Activated CD4-positive, alpha-beta T cell treated with anti-CD3 and anti-CD28 coated beads for 24 hours (primary cell): ENCODE measurements at regions not wholly inside any gene's neighbourhood (a gene's known extent, or its start where the extent isn't known, plus 50 kb on each side); places are given as distances from the start of the nearest gene placed in this dataset.

ENCODE experiments used
- DNase-seq, 2 donors: peaks; one replicate each; pipeline ENCODE4 v3.0.0-alpha.2; 2020; ENCODE audit warnings: low read depth in 2 of 2

GRCh38 chr11:129291546-129291945, 84.1 kb upstream of the BARX2 start:
- no peak for DNase-seq

- no peak for DNase-seq
These were observed 84.7 kb upstream of the BARX2 start for GRCh38 chr11:129290966-129291365.

- DNase-seq = no peak
These were observed 86.2 kb upstream of the BARX2 start for GRCh38 chr11:129289350-129290040.

DNA sequence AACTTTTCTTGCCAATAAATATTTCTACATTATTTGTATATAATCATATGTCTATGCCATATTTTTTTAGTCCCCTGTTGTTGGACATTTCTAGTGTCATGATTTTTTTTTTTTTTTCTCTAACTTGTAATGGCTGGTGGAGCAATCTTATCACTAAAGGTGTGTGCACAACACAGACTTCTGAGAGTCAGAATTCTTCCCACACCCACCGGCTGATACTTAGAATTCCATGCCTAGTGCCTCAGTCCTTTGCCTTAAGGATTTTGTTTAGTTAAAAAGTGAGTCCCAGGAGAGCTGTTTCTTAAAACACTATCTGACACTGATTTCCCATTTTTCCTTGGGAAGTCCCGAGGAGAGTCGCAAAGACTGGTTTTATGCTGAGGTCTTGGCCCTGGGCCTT, 87.7 kb upstream of the BARX2 start:
- no peak for DNase-seq

GRCh38 chr11:129286813-129287212, 88.8 kb upstream of the BARX2 start:
- DNase-seq = no peak

- DNase-seq = no peak
These were observed 90.3 kb upstream of the BARX2 start for GRCh38 chr11:129285402-129285786.

DNA sequence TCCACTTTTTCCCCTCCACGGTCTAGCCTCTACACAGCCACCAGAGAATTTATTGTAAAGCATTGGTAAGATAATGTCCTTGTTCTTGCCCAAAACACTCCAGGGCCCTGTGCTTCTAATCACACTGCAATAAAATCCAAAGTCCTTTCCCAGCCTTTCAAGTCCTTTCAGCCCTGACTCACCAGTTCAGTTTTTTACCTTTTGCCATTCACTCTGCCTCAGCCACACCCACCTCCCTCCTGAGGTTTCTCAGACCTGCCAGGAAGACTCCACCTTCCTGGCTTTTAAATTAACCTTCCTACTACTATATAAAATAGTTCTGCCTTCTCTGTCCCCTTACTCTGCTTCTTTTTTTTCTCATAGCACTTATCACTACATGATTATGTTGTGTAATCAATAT, 91.0 kb upstream of the ARHGAP32 start:
- no peak for DNase-seq

DNA sequence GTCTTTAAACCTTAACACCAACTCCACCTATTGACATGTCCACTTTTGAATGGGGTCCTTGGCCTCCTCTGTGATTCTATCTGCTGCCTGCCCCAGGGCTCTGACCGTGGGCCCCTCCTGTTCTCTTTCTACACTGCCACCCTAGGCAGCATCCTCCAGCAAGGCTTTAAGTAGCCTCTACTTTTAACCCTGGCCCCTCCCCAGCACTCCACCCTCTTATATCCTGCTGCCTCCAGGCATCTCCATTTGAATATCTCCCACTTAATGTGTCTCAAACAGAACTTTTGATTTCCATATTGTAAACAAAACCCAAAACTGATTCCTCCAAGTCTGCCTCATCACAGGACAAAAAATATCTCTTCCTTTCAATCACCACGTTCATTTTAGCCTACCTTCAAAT, 90.5 kb upstream of the ARHGAP32 start:
- no peak for DNase-seq

DNA sequence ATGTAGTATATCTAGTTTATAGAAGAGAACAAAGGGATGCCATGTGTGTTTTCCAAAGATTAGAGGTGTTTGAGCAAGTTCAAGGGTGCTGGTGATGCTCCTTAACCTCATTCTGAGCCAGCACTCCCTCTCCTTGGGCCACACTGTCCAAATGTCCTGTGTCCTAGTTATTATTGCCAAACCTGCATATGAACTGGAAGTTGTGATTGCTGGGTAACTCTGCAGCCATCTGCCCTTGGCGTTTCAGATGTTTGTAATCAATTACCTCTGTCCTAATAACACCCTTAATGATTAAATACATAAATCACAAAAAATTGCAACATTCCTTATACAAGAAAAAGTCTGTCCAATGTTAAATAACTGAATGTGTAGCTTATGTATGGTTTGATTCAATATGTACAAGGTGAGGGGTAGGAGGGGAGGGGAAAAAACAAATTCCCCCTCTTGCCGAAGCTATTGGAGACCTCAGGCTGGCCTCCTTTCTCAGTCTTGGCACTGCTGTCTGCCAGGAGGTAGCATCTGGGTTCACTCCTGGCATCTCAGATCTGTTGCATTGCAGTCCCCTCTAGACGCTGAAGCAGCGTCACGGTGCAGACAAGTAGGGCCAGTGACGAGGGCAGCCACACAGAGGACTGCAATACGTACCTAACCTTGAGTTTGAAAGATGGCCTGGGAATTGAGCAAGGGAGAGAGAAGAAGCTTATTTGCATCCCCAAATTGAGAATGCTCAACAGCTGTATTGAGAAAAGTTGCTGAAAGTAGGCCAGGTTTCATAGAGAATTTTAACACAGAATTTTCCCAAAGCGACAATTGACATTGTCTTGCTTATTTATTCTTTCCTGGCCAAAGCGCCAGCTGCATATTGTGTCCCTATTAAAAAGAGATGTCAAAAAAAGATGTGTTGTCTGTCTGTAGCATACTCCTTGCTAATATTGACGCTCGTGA, 89.6 kb upstream of the ARHGAP32 start:
- DNase-seq = no peak

- DNase-seq = peak in 1 of 2 donors; percentile 10
These were observed 88.1 kb upstream of the ARHGAP32 start for GRCh38 chr11:129280027-129280811.

DNA sequence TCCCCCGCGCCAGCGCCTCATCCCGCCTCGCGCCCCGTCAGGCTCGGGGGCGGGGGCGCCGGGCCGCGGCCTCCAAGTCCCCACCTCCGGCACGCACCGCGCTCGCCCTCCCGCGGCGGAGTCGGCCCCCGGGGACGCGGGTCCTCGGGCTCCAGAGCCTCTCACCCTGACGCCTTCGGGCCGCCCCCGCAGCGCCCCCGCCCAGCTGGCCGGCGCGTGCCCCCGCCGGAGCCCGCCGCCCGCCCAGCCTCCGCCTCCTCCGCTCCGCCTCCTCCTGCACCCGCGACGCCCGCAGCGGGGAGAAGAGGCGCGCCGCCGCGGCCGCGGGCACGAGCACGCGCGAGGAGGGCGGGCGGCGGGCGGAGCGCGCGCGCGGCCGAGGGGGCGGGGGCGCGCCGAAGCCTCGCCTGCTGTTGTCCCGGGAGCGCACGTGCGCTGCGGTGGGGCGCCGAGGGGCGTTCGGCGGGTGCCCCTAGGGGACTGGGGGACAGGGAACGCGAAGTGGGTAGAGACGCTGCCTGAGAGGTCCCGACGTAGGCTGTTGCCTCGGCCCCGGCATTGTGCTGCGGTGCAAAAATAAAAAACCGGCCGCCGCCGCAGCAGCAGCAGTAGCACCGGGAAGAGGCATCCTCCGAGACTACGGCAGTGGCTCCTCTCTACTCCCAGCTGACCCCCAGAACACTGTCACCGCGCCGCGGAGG, 87.4 kb upstream of the ARHGAP32 start:
- DNase-seq = peak; percentile 38 to 42

DNA sequence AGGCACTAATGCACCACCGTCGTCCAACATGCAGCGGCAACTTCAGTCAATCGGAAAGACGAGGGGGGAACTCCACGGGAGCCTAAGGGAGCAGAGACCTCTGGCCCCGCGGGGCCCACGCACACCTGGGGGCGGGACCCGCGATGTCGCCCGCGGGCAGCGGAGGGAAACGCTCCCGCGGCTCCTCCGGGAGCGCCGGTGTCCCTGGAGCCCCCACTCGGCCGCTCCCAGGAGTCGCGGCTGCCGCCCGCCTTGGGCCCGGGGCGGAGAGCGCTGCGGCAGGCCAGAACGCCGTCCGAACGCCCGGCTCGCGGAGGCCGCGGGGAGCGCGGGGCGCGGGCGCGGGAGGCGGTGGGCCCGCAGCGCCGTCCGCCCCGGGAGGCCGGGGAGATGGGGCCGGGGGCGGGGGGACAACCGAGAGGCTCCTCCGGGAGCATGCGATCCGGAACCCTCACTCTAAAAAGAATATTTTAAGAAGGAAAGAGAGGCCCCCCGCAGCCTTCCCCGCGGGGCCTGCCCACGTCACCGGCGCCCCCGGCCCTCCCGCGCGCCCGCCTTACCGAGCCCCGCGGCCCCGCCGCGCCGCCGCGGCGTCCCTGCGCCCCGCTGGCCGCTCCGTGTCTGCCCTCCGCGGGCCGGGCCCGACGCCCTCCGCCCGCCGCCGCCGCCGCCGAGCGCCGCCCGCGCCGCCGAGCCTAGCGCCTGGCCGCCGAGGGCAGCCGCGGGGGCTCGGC, 86.6 kb upstream of the ARHGAP32 start:
- no peak for DNase-seq

DNA sequence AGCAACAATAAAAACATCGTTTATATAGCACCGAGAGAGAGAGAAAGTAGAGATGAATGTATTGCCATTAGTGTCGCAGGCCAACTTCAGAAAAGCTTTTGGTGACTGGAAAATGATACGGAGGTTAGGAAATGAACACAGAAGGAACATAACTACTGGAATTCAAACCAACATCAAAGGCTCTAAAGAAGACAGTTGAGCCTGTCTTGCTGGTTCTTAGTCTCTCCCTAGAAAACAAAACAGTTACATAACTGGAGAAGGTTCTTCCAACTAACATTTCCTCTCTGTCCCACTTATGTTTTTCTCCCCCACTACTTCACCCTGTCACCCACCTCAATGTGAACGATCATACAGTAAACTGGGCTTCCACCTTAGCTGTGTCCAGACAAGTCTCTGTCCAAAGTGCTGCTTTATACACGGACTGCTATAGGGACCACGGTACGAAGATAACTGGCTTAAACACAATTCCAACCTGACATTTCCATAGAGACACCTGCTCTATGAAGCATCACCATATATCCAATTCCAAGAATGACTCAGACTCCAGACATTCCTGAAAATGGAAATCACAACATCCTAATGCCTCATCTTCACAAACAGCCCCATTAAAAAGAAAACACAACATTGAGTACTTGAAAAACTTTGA, 85.2 kb upstream of the ARHGAP32 start:
- no peak for DNase-seq

DNA sequence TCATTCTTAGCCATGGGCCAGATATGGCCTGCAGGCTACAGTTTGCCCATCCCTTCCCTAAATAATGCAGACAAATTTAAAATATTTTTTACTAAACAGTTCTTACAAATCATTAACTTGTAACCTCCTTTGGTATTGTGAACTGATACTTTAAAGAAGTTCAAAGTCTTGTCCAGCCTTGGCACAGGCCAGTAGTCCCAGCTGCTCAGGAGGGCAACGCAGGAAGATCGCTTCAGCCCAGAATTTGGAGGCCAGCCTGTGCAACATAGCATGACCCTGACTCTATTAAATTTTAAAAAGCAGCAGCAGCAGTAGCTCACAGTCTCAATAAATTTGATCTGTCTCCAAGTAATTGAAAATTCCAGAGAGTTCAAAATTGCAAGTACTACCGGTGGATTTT, 83.7 kb upstream of the ARHGAP32 start:
- no peak for DNase-seq

DNA sequence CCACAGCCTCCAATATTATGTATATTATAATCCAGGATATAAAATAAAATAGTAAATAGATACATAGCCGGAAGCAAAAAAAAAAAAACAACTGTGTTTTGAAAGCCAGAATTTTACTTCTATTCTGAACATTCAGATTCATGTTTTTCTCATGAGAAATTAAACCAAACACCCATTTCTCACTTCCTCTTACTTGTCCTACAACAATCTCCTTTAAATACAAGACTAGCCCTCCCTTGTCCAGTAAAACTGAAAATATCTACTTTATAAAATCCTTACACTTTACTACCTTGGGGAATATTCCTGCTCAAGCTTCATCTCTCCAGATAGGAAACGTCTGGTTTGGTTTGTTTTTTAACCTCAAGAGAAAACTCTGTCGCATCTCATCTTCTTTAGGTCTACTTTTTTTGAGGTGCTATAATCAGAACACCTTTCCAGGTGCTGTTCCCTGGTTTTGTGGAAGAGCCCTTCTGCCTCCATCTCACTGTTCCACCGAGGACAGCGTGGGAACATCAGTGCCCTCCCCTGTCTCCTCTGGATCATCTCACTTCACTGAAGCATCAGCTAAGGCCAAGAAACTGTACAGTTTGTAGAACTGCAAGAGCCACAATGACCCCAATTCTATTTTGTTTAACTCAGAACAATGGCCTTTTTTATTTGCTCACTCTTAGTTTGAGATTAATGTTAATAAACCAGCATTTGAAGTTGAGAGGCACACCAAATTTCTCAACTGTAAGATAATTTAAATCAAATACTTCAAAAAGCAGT, 82.0 kb upstream of the ARHGAP32 start:
- no peak for DNase-seq

- no peak for DNase-seq
These were observed 81.2 kb upstream of the ARHGAP32 start for GRCh38 chr11:129273322-129273721.

DNA sequence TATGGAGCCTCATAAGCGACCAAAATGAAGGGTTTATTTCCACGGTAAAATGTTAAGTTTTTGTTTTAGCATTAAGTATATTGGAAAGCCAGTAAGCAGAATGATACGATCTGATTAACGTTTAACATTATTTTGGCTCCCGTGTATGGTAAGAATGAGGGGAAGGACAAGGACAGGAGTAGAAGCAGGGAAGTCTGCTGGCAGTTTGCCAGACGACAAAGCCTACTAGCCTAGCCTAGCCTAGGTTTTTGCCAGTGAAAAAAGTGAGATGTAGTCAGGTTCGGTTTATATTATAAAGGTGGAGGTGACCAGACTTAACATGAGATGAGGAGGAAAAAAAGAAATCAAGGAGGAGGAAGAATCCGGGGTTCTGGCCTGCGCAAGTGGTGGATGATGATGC, 78.9 kb upstream of the ARHGAP32 start:
- no peak for DNase-seq

DNA sequence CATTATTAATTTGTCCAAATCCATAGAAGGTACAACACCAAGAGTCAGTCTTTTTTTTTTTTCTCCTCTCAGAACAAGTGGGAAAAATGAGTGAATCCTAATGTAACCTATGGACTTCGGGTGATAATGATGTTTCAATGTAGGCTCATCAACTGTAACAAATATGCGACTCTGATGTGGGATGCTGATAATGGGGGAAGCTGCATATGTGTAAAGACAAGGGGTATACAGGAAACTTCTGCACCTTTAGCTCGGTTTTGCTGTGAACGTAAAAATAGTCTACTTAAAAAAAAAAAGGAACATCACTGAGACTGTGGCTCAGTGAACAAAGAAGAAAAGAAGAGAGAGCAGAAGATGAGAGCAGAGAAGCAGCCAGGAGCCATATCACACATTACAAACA, 78.3 kb upstream of the ARHGAP32 start:
- no peak for DNase-seq

GRCh38 chr11:129268371-129268770, 76.2 kb upstream of the ARHGAP32 start:
- DNase-seq = no peak

DNA sequence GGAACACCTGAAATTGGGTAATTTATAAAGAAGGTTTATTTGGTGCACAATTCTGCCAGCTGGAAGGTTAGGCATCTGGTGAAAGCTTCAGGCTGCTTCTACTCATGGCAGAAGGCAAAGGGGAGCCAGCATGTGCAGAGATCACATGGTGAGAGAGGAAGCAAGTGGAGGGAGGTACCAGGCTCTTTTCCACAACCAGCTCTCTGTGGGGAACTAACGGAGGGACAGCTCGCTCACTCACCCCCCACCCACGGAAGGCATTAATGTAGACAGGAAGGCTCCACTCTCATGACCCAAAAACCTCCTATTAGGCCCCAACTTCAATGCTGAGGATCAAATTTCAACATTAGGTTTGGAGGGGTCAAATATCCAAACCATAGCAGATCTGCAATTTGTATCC, 75.6 kb upstream of the ARHGAP32 start:
- DNase-seq = no peak
